ENCODE measurements at regions not wholly inside any gene's neighbourhood (a gene's known extent, or its start where the extent isn't known, plus 50 kb on each side); places are given as distances from the start of the nearest gene placed in this dataset.
A peak's percentile ranks its signal among the peaks of the same experiment; 100 is the strongest.
"Not testable (repeated sequence)": the region's sequence is repeated elsewhere in the genome, so short reads cannot be mapped to it uniquely, and the experiment has no call there.

DNA sequence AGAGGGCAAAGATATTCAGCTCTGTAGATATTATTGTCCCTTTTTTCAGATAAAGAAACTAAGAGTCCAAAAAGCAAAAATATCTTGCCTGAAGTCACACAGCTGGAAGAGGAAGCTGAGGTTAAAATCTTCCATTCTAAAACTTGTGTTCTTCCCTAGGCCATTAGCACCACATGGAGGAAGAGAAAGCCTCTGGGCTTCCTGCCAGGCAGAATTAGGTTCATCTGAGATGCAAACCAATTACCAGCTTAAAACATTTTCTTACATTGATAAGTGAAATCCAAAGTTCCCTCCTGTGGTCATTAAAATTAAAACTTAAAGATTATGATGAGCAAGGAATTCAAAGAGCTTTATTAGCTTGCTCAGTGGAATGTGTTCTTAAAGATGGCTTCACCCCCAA is 235.3 kb upstream of the SETMAR start:
- H3K4me3 ChIP-seq (ENCODE audit: extremely low read depth, insufficient read depth, low read length, poor library complexity, severe bottlenecking), result no peak overlapping the region
- H3K27ac ChIP-seq (ENCODE audit: low read depth, low read length, severe bottlenecking), result no peak overlapping the region
- H3K9me3 ChIP-seq (ENCODE audit: control insufficient read depth, low read length), result peaks cover 3% of the 10 kb centered on the region
- peaks cover 30% of the 10 kb centered on the region for H3K4me1 ChIP-seq (ENCODE audit: control insufficient read depth, insufficient read depth, low read length, poor library complexity, severe bottlenecking)
- no peaks in the 10 kb centered on the region for H3K36me3 ChIP-seq (ENCODE audit: control insufficient read depth, insufficient read depth, low read length)

DNA sequence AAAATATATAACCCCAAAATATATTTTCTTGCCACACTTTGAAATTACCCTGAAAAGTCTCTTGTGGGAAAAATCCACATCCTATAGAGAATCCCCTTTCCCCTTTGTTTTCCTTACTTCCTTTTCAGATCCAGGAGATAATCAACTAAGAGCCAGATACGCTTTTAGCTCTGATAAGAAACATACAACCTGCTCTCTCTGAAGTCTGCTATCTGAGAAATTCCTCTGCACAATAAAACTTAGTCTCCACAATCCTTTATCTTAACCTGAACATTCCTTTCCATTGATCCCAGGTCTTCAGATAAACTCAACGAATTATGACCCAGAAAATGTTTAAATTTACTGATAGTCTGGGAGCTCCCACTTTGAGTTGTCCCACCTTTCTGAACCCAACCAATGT is 233.4 kb upstream of the SETMAR start:
- no peak overlapping the region for H3K4me3 ChIP-seq (ENCODE audit: extremely low read depth, insufficient read depth, low read length, poor library complexity, severe bottlenecking)
- no peak overlapping the region for H3K27ac ChIP-seq (ENCODE audit: low read depth, low read length, severe bottlenecking)
- peaks cover 16% of the 10 kb centered on the region for H3K4me1 ChIP-seq (ENCODE audit: control insufficient read depth, insufficient read depth, low read length, poor library complexity, severe bottlenecking)
- no peaks in the 10 kb centered on the region for H3K36me3 ChIP-seq (ENCODE audit: control insufficient read depth, insufficient read depth, low read length)
- WGBS, 2 experiments (ENCODE audit: insufficient coverage in 2 of 2), result 60 to 92% methylated on average over 1 of the region's 2 CpGs
- peaks cover 3% of the 10 kb centered on the region for H3K9me3 ChIP-seq (ENCODE audit: control insufficient read depth, low read length)

GRCh38 chr3:4071481-4072184 is 231.5 kb upstream of the SETMAR start:
- H3K4me3 ChIP-seq (ENCODE audit: extremely low read depth, insufficient read depth, low read length, poor library complexity, severe bottlenecking), result no peak overlapping the region
- 34 to 63% methylated on average over 1 to 3 of the region's 5 CpGs for WGBS, 2 experiments (ENCODE audit: insufficient coverage in 2 of 2)
- peak overlapping the region; percentile 23 for H3K27ac ChIP-seq (ENCODE audit: low read depth, low read length, severe bottlenecking)
- peaks cover 3% of the 10 kb centered on the region for H3K9me3 ChIP-seq (ENCODE audit: control insufficient read depth, low read length)
- peaks cover 11% of the 10 kb centered on the region for H3K4me1 ChIP-seq (ENCODE audit: control insufficient read depth, insufficient read depth, low read length, poor library complexity, severe bottlenecking)
- H3K36me3 ChIP-seq (ENCODE audit: control insufficient read depth, insufficient read depth, low read length), result no peaks in the 10 kb centered on the region

GRCh38 chr3:4077278-4077677 is 225.9 kb upstream of the SETMAR start:
- no CpG with 5 or more reads among the region's 2 CpGs for WGBS, 2 experiments (ENCODE audit: insufficient coverage in 2 of 2)
- not testable (repeated sequence) for H3K4me1 ChIP-seq (ENCODE audit: control insufficient read depth, insufficient read depth, low read length, poor library complexity, severe bottlenecking); H3K9me3 ChIP-seq (ENCODE audit: control insufficient read depth, low read length); H3K27ac ChIP-seq (ENCODE audit: low read depth, low read length, severe bottlenecking); H3K36me3 ChIP-seq (ENCODE audit: control insufficient read depth, insufficient read depth, low read length); H3K4me3 ChIP-seq (ENCODE audit: extremely low read depth, insufficient read depth, low read length, poor library complexity, severe bottlenecking)

- Histone ChIP-seq H3K4me1 (ENCODE audit: control insufficient read depth, insufficient read depth, low read length, poor library complexity, severe bottlenecking) (no peaks in the 10 kb centered on the region), H3K36me3 (ENCODE audit: control insufficient read depth, insufficient read depth, low read length) (no peaks in the 10 kb centered on the region), H3K9me3 (ENCODE audit: control insufficient read depth, low read length) (no peaks in the 10 kb centered on the region), H3K4me3 (ENCODE audit: extremely low read depth, insufficient read depth, low read length, poor library complexity, severe bottlenecking) (no peak overlapping the region), H3K27ac (ENCODE audit: low read depth, low read length, severe bottlenecking) (no peak overlapping the region)
- WGBS, 2 experiments (ENCODE audit: insufficient coverage in 2 of 2), result 92 to 93% methylated on average over 2 of the region's 2 CpGs
Observed at GRCh38 chr3:4077950-4078349, 225.2 kb upstream of the SETMAR start.

GRCh38 chr3:4078903-4079302 is 224.3 kb upstream of the SETMAR start:
- Histone ChIP-seq H3K9me3 (ENCODE audit: control insufficient read depth, low read length) (no peaks in the 10 kb centered on the region), H3K27ac (ENCODE audit: low read depth, low read length, severe bottlenecking) (no peak overlapping the region), H3K4me1 (ENCODE audit: control insufficient read depth, insufficient read depth, low read length, poor library complexity, severe bottlenecking) (no peaks in the 10 kb centered on the region), H3K4me3 (ENCODE audit: extremely low read depth, insufficient read depth, low read length, poor library complexity, severe bottlenecking) (no peak overlapping the region), H3K36me3 (ENCODE audit: control insufficient read depth, insufficient read depth, low read length) (no peaks in the 10 kb centered on the region)
- WGBS, 2 experiments (ENCODE audit: insufficient coverage in 2 of 2), result 91 to 97% methylated on average over 6 to 7 of the region's 8 CpGs

DNA sequence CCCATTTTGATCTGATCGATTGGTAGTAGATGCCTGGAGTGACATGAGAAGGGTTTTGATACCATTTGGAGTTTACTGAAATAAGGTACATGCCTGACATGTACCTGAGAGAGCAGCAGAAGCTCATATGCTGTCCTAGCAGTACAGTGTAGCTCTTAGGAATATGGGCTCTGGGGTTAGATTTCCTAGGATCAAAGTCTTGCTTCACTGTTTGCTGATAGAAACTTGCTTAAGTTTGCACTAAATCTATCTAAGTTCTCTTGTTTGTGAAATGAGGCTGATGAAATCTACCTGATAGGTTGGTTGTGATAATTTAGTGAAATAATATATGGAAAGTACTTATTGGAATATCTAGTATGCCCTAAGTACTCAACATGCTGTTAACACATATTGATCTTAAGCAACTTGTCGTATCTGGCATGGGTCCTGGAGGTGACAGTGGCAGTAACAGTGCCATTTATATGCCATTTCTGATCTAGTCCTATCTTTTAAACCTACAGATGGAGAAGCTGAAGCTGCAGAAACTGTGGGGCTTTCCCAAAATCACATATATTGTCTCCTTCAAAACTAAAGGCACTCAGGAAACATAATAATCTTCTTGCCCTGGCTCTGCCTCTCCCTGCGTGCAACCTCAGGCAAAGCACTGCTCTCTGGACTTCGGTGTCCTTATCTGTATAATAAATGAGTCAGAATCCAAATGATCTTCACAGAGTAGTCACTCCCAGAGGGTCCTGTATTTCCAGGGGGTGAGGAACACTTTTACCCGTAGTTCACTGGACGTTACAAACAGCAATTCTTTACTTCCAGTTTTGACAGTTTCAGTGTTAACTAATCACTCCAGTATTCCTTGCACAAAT is 223.6 kb upstream of the SETMAR start:
- H3K27ac ChIP-seq (ENCODE audit: low read depth, low read length, severe bottlenecking), result no peak overlapping the region
- 89 to 100% methylated on average over 3 to 5 of the region's 6 CpGs for WGBS, 2 experiments (ENCODE audit: insufficient coverage in 2 of 2)
- no peaks in the 10 kb centered on the region for H3K36me3 ChIP-seq (ENCODE audit: control insufficient read depth, insufficient read depth, low read length)
- no peak overlapping the region for H3K4me3 ChIP-seq (ENCODE audit: extremely low read depth, insufficient read depth, low read length, poor library complexity, severe bottlenecking)
- no peaks in the 10 kb centered on the region for H3K9me3 ChIP-seq (ENCODE audit: control insufficient read depth, low read length)
- no peaks in the 10 kb centered on the region for H3K4me1 ChIP-seq (ENCODE audit: control insufficient read depth, insufficient read depth, low read length, poor library complexity, severe bottlenecking)

DNA sequence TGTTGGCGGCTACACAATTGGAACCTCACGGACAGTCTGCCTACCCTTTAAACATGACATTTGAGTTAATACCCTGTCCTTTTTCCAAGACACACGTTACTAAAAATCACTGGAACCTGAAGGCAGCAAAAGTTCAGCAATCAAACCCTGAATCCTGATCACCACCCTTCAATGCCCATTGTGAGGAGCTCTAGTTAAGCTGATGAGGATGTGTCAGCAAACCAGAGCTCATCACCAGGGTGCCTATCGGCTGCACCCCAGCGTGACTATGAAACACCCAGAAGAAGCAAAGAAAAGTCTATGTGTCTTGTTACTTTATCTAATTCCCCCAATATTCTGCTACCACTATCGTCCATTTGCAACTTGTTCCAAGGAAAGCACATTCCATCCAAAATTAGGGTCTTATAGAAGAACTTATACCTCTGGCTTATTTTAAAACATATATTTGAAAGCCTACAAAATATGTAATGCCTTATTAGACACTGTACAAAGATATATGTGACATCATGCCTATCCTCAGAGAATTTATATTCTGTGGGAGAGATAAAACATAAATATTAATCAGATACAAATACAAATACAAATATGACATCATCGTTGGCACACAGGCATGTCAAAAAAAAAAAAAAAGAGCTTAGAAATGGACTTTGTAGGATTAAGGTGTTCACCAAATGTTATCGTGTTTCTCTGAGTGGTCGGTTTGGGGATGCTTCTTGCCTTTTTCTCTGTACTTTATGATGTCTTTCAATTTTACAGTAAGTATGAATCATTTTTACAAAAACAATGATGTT is 219.7 kb upstream of the SETMAR start:
- no peak overlapping the region for H3K4me3 ChIP-seq (ENCODE audit: extremely low read depth, insufficient read depth, low read length, poor library complexity, severe bottlenecking)
- H3K27ac ChIP-seq (ENCODE audit: low read depth, low read length, severe bottlenecking), result no peak overlapping the region
- H3K36me3 ChIP-seq (ENCODE audit: control insufficient read depth, insufficient read depth, low read length), result no peaks in the 10 kb centered on the region
- no peaks in the 10 kb centered on the region for H3K4me1 ChIP-seq (ENCODE audit: control insufficient read depth, insufficient read depth, low read length, poor library complexity, severe bottlenecking)
- H3K9me3 ChIP-seq (ENCODE audit: control insufficient read depth, low read length), result no peaks in the 10 kb centered on the region
- WGBS, 2 experiments (ENCODE audit: insufficient coverage in 2 of 2), result 84 to 90% methylated on average over 2 of the region's 9 CpGs

GRCh38 chr3:4084271-4084670 is 218.9 kb upstream of the SETMAR start:
- Histone ChIP-seq H3K27ac (ENCODE audit: low read depth, low read length, severe bottlenecking) (no peak overlapping the region), H3K4me3 (ENCODE audit: extremely low read depth, insufficient read depth, low read length, poor library complexity, severe bottlenecking) (no peak overlapping the region), H3K9me3 (ENCODE audit: control insufficient read depth, low read length) (no peaks in the 10 kb centered on the region), H3K36me3 (ENCODE audit: control insufficient read depth, insufficient read depth, low read length) (no peaks in the 10 kb centered on the region), H3K4me1 (ENCODE audit: control insufficient read depth, insufficient read depth, low read length, poor library complexity, severe bottlenecking) (no peaks in the 10 kb centered on the region)

DNA sequence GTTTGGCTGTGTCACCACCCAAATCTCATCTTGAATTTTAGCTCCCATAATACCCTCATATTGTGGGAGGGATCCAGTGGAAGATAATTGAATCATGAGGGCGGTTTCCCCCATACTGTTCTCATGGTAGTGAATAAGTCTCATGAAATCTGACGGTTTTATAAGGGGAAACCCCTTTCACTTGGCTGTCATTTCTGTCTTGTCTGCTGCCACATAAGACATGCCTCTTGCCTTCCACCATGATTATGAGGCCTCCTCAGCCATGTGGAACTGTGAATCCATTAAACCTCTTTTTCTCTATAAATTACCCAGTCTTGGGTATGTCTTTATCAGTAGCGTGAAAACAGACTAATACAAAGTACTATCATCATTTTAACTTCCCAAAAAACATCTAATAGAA is 216.5 kb upstream of the SETMAR start:
- H3K4me1 ChIP-seq (ENCODE audit: control insufficient read depth, insufficient read depth, low read length, poor library complexity, severe bottlenecking); H3K27ac ChIP-seq (ENCODE audit: low read depth, low read length, severe bottlenecking); H3K9me3 ChIP-seq (ENCODE audit: control insufficient read depth, low read length); H3K36me3 ChIP-seq (ENCODE audit: control insufficient read depth, insufficient read depth, low read length); H3K4me3 ChIP-seq (ENCODE audit: extremely low read depth, insufficient read depth, low read length, poor library complexity, severe bottlenecking): not testable (repeated sequence)
- WGBS, 2 experiments (ENCODE audit: insufficient coverage in 2 of 2), result 88 to 100% methylated on average over 1 to 2 of the region's 3 CpGs

- no peaks in the 10 kb centered on the region for H3K9me3 ChIP-seq (ENCODE audit: control insufficient read depth, low read length)
- no peaks in the 10 kb centered on the region for H3K36me3 ChIP-seq (ENCODE audit: control insufficient read depth, insufficient read depth, low read length)
- no peaks in the 10 kb centered on the region for H3K4me1 ChIP-seq (ENCODE audit: control insufficient read depth, insufficient read depth, low read length, poor library complexity, severe bottlenecking)
- H3K4me3 ChIP-seq (ENCODE audit: extremely low read depth, insufficient read depth, low read length, poor library complexity, severe bottlenecking), result no peak overlapping the region
- no peak overlapping the region for H3K27ac ChIP-seq (ENCODE audit: low read depth, low read length, severe bottlenecking)
Observed at GRCh38 chr3:4091786-4092185, 211.4 kb upstream of the SETMAR start.

All from mesodermal cell (in vitro differentiated cells).